ENCODE measurements at regions not wholly inside any gene's neighbourhood (a gene's known extent, or its start where the extent isn't known, plus 50 kb on each side); places are given as distances from the start of the nearest gene placed in this dataset.
"Not testable (repeated sequence)": the region's sequence is repeated elsewhere in the genome, so short reads cannot be mapped to it uniquely, and the experiment has no call there.

DNA sequence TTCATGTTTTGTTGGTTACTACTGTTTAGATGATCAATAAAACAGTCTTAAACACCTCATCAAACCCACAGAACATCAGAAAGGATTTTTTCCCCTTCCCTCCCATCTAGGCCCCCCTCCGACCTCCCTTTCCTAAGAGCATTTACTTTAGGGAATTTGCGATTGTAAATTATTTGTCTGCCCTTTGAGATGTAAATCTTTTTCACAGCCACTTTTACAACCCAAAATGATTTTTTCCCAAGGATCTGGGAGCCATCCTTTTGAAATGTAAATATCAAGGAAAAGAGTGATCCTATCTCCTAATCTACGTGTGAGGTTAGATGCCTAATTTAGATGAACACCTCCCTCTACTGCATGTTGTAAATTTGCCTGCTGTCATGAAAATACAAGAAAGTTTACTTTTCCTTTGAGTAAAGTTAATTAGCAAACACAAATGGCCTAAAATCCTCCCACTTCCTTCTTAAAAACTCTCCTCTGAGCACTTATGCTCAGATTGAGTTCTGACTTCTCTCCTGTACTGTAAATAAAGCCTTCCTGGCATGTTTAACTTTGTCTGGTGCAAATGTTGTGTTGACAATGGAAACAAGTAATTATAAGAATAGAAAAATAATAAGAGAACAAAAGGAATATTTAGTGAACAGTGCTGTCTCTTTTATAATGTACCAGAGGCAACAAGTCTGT is 1646.9 kb upstream of the SPRY2 start:
- no peaks in the 10 kb centered on the region for H3K36me3 Mint-ChIP-seq

DNA sequence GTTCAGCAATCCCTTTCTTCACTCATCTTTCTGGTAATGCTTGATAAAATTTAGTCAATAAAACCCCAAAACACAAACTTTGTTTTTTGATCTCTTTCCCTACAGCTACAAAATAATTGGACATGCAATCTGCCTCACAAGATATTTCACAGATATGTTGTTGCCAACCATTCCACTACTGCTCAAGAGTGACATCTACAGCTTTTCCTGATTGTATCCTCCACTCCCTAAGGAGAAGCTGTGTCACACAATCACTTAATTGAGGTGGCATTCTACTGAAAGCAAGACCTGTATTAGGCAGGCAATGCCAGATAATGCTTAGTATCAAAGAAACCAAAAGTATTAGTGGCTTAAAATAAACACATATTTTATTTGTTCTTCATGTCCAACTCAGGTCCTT is 1646.2 kb upstream of the SPRY2 start:
- Mint-ChIP-seq H3K27me3 (no peaks in the 10 kb centered on the region), H3K36me3 (no peaks in the 10 kb centered on the region), H3K4me3 (no peak overlapping the region), H3K27ac (no peak overlapping the region), H3K9me3 (peaks cover 3% of the 10 kb centered on the region), H3K4me1 (no peaks in the 10 kb centered on the region)
- ATAC-seq: no peak

More for the DNA sequence above, 1646.9 kb upstream of the SPRY2 start:
- Mint-ChIP-seq H3K27ac (no peak overlapping the region), H3K4me3 (no peak overlapping the region), H3K4me1 (no peaks in the 10 kb centered on the region), H3K9me3 (peaks cover 3% of the 10 kb centered on the region), H3K27me3 (no peaks in the 10 kb centered on the region)
- ATAC-seq: no peak

DNA sequence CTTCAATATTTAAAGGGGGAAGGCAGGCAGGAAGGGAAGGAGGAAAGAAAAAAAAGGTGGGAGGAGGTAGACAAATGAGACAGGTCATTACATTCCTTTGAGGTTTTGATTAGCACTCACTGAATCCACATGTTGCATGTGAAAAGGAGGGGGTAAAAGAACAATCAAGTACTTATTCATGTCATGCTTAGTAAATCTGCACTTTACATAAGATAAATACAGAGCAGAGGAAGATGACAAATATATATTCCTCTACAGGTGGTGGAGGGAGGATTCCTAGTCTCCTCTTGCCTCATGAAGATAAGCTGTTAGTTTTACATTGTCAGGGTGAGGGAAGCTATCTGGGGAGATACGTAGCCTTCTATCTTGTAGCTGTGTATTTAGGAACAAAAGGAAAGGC is 1645.4 kb upstream of the SPRY2 start:
- Mint-ChIP-seq H3K4me3 (no peak overlapping the region), H3K27ac (no peak overlapping the region), H3K36me3 (no peaks in the 10 kb centered on the region), H3K9me3 (peaks cover 3% of the 10 kb centered on the region), H3K4me1 (no peaks in the 10 kb centered on the region), H3K27me3 (no peaks in the 10 kb centered on the region)
- ATAC-seq: no peak

DNA sequence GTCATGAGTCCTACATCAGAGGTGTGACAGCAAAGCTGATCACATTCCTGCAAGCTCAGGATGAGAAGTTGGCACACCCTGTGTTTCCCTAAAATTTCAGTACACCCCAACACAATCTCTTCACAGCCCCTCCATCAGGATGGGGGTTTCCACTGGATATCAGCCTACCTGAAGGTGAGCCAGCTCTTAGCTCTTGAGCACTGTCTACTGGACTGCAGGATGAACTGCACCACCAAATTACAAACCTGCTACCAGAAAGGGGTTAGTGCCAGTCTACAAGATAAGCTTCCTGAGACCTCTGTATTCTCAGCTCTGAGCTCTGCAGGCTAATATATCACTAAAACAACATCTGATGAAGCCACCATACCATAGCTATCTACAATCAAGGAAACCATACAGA is 1616.2 kb upstream of the SPRY2 start:
- Mint-ChIP-seq H3K4me3 (no peak overlapping the region), H3K27me3 (no peaks in the 10 kb centered on the region), H3K4me1 (no peaks in the 10 kb centered on the region), H3K27ac (no peak overlapping the region), H3K9me3 (peaks cover 6% of the 10 kb centered on the region), H3K36me3 (no peaks in the 10 kb centered on the region)
- ATAC-seq: no peak

GRCh38 chr13:81929988-81930387 is 1589.1 kb upstream of the SPRY2 start:
- Mint-ChIP-seq H3K9me3 (peaks cover 11% of the 10 kb centered on the region), H3K4me1 (no peaks in the 10 kb centered on the region), H3K27ac (no peak overlapping the region), H3K27me3 (no peaks in the 10 kb centered on the region), H3K4me3 (no peak overlapping the region), H3K36me3 (no peaks in the 10 kb centered on the region)
- ATAC-seq: no peak

GRCh38 chr13:81927347-81927746 is 1586.4 kb upstream of the SPRY2 start:
- Mint-ChIP-seq H3K4me1 (no peaks in the 10 kb centered on the region), H3K9me3 (peaks cover 3% of the 10 kb centered on the region), H3K27me3 (no peaks in the 10 kb centered on the region), H3K27ac (no peak overlapping the region), H3K36me3 (no peaks in the 10 kb centered on the region), H3K4me3 (no peak overlapping the region)
- no peak for ATAC-seq

GRCh38 chr13:81917810-81918209 is 1576.9 kb upstream of the SPRY2 start:
- no peaks in the 10 kb centered on the region for H3K36me3 Mint-ChIP-seq
- no peak for ATAC-seq
- no peak overlapping the region for H3K4me3 Mint-ChIP-seq
- no peaks in the 10 kb centered on the region for H3K4me1 Mint-ChIP-seq
- no peaks in the 10 kb centered on the region for H3K27me3 Mint-ChIP-seq
- H3K27ac Mint-ChIP-seq: no peak overlapping the region
- no peaks in the 10 kb centered on the region for H3K9me3 Mint-ChIP-seq

DNA sequence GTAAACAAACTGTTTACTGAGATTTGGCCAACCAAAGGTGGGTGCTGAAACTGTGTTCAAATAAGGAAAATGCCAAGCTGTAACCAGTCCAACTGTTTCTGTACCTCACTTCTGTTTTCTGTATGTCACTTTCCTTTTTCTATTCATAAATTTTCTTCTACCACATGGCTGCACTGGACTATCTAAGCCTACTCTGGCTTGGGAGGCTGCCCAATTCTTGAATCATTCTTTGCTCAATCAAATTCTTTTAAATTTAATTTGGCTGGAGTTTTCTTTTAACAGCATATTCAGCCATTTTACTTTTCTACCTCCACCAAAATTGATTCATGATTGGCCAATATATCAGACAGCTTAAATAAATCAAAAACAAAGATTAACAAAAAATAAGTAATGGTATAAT is 1575.5 kb upstream of the SPRY2 start:
- Mint-ChIP-seq H3K9me3 (peaks cover 3% of the 10 kb centered on the region), H3K27ac (no peak overlapping the region), H3K36me3 (no peaks in the 10 kb centered on the region), H3K27me3 (no peaks in the 10 kb centered on the region), H3K4me1 (no peaks in the 10 kb centered on the region), H3K4me3 (no peak overlapping the region)
- no peak for ATAC-seq

GRCh38 chr13:81907787-81908372 is 1567.0 kb upstream of the SPRY2 start:
- H3K27me3 Mint-ChIP-seq: no peaks in the 10 kb centered on the region
- H3K4me1 Mint-ChIP-seq: no peaks in the 10 kb centered on the region
- no peaks in the 10 kb centered on the region for H3K36me3 Mint-ChIP-seq
- no peak overlapping the region for H3K27ac Mint-ChIP-seq
- no peak overlapping the region for H3K4me3 Mint-ChIP-seq
- no peak for ATAC-seq
- H3K9me3 Mint-ChIP-seq: peaks cover 5% of the 10 kb centered on the region

DNA sequence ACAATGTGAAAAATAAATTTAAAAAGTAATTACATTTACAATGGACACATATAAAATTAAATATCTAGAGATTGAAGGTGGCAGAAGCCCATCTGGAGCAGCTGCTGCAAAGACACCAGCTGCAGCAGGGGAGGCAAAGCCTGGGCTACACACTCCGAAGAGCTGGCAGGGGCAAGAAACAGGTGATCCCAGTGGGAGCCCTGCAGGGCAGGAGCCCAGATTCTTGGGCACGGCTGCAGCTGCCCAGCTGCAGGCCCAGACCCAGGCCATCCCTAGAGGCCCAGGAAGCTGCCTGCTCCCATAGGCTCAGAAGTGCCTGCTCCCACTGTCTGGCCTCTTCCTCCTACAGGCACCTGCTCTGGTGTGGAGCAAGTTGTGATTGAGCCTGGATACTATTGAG is 1547.9 kb upstream of the SPRY2 start:
- Mint-ChIP-seq H3K27me3 (no peaks in the 10 kb centered on the region), H3K9me3 (peaks cover 6% of the 10 kb centered on the region), H3K27ac (no peak overlapping the region), H3K4me1 (no peaks in the 10 kb centered on the region), H3K36me3 (no peaks in the 10 kb centered on the region), H3K4me3 (no peak overlapping the region)
- no peak for ATAC-seq

DNA sequence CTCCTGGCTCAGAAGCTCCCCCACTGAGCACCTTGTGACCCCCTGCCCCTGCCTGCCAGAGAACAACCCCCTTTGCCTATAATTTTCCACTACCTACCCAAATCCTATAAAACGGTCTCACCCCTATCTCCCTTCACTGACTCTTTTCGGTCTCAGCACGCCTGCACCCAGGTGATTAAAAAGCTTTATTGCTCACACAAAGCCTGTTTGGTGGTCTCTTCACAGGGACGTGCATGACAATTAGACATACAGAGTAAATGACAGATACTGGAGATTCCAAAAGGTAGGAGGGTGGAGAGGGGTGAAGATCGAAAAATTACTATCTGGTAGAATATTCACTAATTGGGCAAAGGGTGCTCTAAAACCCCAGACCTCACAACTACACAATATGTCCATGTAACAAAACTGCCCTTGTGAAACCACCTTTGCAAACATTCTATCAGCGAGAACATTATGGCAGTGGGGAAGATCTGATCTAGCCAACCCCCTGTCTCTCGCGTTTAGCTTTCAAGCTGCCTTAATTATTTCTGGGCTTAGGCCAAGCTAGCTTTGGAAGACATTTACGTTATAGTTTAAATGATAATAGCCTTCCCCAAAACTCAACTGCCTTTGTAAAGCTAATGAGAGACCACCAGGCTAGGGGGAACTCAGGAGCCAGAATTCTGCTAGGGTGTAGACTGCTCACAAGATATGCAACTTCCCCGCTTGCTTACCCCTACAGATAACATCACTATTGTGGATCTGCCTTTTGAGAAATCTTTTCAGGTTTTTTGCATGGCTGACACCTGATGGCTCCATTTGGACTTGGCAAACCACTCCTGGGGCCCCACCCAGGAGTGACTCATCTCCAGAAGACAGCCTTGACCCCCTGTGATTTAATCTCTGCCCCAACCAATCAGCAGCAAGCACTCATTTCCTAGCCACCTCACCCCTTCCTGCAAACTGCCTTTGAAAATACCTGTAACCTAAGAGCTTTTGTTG is 1534.0 kb upstream of the SPRY2 start:
- no peak overlapping the region for H3K4me3 Mint-ChIP-seq
- H3K27ac Mint-ChIP-seq: no peak overlapping the region

DNA sequence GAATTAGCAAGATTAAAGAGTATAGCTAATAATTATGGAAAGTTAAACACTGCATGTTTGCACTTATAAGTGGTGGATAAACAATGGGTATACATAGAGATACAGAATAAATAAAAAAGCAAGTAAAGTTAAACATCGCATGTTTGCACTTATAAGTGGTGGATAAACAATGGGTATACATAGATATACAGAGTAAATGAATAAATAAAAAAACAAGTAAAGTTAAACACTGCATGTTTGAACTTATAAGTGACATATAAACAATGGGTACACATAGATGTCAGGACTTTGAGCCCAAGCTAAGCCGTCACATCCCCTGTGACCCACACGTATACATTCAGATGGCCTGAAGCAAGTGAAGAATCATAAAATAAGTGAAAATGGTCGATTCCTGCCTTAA is 1533.3 kb upstream of the SPRY2 start:
- H3K4me1 Mint-ChIP-seq: no peaks in the 10 kb centered on the region
- no peak for ATAC-seq
- peaks cover 13% of the 10 kb centered on the region for H3K9me3 Mint-ChIP-seq
- H3K27ac Mint-ChIP-seq: no peak overlapping the region
- H3K36me3 Mint-ChIP-seq: no peaks in the 10 kb centered on the region
- no peaks in the 10 kb centered on the region for H3K27me3 Mint-ChIP-seq
- no peak overlapping the region for H3K4me3 Mint-ChIP-seq

More for the DNA sequence above, 1534.0 kb upstream of the SPRY2 start:
- peaks cover 10% of the 10 kb centered on the region for H3K9me3 Mint-ChIP-seq
- no peak for ATAC-seq
- no peaks in the 10 kb centered on the region for H3K36me3 Mint-ChIP-seq
- H3K4me1 Mint-ChIP-seq: no peaks in the 10 kb centered on the region
- H3K27me3 Mint-ChIP-seq: no peaks in the 10 kb centered on the region

GRCh38 chr13:81872581-81872980 is 1531.7 kb upstream of the SPRY2 start:
- Mint-ChIP-seq H3K36me3 (no peaks in the 10 kb centered on the region), H3K27ac (no peak overlapping the region), H3K9me3 (peaks cover 17% of the 10 kb centered on the region), H3K27me3 (no peaks in the 10 kb centered on the region), H3K4me3 (no peak overlapping the region), H3K4me1 (no peaks in the 10 kb centered on the region)
- no peak for ATAC-seq

GRCh38 chr13:81871751-81872325 is 1530.9 kb upstream of the SPRY2 start:
- H3K9me3 Mint-ChIP-seq: peaks cover 19% of the 10 kb centered on the region
- H3K36me3 Mint-ChIP-seq, H3K4me3 Mint-ChIP-seq, H3K4me1 Mint-ChIP-seq, H3K27me3 Mint-ChIP-seq, H3K27ac Mint-ChIP-seq, ATAC-seq: not testable (repeated sequence)

- no peak overlapping the region for H3K27ac Mint-ChIP-seq
- no peaks in the 10 kb centered on the region for H3K4me1 Mint-ChIP-seq
- H3K4me3 Mint-ChIP-seq: no peak overlapping the region
- no peaks in the 10 kb centered on the region for H3K36me3 Mint-ChIP-seq
- no peak for ATAC-seq
- no peaks in the 10 kb centered on the region for H3K9me3 Mint-ChIP-seq
- H3K27me3 Mint-ChIP-seq: no peaks in the 10 kb centered on the region
These were observed 1507.4 kb upstream of the SPRY2 start for GRCh38 chr13:81848291-81848690.
